Smooth muscle cell (in vitro differentiated cells): ENCODE measurements at regions not wholly inside any gene's neighbourhood (a gene's known extent, or its start where the extent isn't known, plus 50 kb on each side); places are given as distances from the start of the nearest gene placed in this dataset. TPM values are rescaled to one million over a fixed set of nuclear protein-coding genes. Genes with fewer than 3 reads are reported as not detected.

Source experiments
- microRNA-seq: library from miRNA; unstranded; fragments of <30 nt; microRNA quantifications from one replicate; pipeline ENCODE4, GENCODE V29; 2016; ENCODE audit warnings: borderline number of aligned reads
- small RNA-seq: library from RNA; depleted of rRNA; stranded (forward); fragments of <200 nt; gene quantifications from one replicate; pipeline ENCODE3, GENCODE V24; 2014

Small RNA genes in the stretch of these regions (microRNA-seq; reads per million reads assigned to microRNA genes)
- gene MIR1972-2: not detected

Small RNA genes in the stretch of these regions (small RNA-seq; reads per million reads assigned to genes)
- not detected for gene MIR1972-2
